NCI-H345 treated with DMSO at 0.1 percent for 48 hours (cell line): ENCODE measurements at regions not wholly inside any gene's neighbourhood (a gene's known extent, or its start where the extent isn't known, plus 50 kb on each side); places are given as distances from the start of the nearest gene placed in this dataset.
A peak's percentile ranks its signal among the peaks of the same experiment; 100 is the strongest.

Source experiments
- DNase-seq: peaks from one replicate; lab custom pipeline; 2025; ENCODE audit not compliant: unreplicated experiment; lab: John Stamatoyannopoulos, UW

DNA sequence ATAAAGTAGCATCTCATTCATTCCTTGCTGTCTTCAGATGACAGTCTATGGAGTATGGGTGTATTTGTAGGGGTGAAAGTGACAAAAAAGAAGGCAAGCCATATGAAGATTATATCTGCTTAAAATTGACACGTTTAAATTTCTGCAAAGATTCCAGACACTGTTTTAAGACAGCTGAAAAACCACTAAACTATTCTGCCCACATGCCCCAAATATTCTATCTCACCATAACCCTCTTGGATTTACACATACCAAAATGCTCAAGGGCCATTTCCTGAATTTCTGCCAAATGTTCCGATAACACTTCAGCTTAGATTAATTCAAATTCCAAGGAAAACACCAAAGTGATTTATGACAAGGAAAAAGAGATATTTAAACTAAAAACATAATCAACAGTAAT, 99.9 kb upstream of the IL6 start:
- DNase-seq = no peak

DNA sequence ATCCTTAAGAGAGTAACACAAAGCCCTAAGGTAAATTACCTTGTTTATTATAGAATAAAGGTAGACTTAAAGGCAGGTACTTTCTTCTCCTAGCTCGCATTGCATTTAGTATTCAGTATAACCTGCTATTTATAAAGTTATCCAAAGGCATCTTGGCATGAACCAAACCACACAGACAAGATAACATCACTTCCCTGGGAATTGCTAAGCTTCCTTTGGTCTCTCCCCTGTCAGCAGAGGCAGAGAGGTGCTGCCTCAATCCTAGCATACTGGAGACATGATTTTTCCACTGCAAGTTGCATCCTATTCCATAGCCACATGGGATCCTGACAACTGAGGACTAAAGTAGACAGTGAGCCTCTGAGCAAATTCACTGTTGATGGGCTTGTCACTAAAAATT, 101.7 kb upstream of the IL6 start:
- no peak for DNase-seq

DNA sequence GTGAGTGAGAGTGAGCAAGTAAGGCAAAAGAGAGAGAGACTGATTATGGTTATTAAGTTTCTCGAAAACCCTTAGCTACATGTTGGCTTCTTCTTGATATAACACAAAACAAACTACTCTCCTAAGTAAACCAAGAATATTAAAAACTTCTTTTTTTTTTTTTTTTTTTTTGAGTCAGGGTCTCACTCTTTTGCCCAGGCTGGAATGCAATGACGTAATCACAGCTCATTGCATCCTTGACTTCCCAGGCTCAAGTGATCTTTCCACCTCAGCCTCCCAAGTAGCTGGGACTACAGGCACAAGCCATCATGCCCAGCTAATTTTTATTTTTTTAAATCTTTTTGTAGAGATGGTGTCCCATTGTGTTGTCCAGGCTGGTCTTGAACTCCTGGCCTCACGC, 102.2 kb upstream of the IL6 start:
- DNase-seq = no peak

DNA sequence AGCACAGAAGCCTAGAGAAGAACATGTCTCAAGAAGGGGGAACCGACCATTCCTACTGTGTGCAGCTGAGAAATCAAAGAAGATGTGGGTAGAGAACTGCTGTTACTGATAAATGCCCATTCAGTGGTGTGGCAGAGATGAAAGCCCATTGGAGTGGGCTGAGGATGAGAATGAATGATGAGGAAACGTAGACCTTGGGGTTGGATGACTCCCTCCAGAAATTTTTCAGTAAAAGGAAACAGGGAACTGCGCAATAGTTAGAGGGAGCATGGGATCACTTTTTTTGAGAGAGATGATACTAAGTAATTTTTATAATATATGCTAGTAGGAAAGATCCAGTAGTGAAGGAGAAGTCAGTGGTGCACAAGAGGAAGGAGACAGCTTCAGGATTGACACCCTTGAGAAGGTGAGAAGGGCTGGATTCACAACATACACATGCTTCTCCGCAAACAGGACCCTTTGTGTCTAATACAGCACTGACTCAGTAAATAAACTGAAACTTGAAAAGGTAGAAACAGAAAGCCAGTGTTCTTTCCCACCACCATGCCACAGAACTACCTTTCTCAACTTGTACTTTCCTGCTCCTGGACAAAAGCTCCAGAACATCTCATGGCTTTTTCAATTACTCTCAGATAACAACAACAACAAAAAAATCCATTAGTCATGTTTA, 104.7 kb upstream of the IL6 start:
- DNase-seq = no peak

DNA sequence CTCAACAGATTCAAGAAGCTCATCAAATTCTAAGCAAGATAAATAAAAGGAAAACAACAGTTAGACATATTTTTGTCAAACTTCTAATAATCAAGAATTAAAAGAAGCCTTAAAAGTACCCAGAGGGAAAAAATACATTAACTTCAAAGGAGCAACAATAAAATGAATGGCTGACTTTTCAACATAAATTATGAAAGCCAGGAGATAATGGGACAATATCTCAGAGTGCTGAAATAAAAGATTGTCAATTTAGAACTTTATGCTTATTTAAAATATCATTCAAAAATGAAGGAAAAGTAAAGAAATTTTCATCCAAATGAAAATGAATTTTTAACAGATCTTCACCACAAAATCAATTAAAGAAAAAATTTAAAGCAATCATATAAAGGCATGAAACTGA, 108.5 kb upstream of the IL6 start:
- DNase-seq = no peak

DNA sequence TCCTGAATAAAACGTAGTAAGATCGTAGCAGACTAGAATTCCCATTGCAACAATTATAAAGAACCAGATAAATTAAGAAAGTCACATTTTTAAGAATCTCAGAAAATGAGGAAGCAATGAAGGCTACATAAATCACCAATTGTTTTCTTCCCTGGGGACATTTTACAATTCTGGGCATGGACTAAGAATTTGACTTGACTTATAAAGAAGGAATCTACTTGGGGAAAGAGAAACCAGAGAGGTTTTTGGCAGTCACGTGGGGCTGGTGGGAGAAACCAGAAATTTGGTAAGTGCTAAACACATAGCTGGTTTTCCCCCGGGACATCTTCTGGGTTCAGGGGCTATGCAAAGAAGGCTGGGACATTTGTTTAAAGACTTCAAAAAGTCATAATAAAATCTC, 109.8 kb upstream of the IL6 start:
- no peak for DNase-seq

DNA sequence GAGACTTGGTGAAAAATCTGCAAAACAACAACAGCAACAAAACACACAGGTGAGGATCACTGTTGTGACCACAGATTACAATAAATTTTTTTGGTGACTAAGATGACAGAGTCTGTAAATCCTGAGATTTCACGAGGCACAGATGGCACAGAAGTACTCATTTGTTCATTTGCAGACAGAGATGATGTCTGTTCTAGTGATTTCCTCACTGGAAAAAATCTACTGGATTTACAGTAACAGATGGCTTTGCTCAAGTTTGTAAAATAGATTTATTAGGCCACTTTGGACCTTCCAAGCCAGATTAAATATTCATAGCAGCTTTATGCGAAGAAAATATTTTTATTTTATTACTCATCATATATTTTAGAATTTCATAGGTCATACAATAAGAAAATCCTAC, 113.5 kb upstream of the IL6 start:
- DNase-seq = no peak

DNA sequence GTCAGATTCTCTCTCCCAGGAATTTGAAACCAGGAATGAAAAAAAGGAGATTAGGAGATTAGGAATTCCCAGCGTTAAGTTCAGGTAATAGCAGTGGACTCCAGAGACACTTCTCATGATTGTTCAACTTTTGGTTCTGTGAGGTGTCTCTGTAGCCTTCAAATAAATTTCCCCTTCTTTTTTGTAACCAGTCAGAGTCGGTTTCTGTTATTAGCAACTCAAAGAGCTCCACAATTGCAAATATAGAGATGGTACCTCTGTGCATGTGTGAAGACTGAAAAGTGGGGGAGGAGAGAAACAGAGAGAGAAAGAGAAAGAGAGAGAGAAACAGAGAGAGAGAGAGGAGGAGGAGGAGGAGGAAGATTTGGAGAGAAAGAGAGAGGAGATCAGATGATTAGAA, 112.8 kb upstream of the STEAP1B start:
- DNase-seq = no peak

DNA sequence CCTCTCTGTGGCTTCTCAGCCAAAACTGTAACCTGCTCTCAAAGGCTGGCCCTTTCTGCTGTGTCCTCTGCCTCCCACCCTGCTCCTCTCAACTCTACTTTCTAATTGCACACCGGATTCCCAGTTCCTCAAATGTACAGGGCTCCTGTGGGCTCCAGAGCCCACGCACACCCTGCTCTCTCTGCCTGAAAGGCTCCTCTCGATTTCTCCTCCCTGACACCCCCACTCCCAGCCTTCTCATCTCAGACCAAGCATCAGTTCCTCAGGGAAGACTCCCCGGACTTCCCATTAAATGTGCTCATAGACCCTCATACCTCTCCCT, 111.7 kb upstream of the STEAP1B start:
- DNase-seq = no peak

DNA sequence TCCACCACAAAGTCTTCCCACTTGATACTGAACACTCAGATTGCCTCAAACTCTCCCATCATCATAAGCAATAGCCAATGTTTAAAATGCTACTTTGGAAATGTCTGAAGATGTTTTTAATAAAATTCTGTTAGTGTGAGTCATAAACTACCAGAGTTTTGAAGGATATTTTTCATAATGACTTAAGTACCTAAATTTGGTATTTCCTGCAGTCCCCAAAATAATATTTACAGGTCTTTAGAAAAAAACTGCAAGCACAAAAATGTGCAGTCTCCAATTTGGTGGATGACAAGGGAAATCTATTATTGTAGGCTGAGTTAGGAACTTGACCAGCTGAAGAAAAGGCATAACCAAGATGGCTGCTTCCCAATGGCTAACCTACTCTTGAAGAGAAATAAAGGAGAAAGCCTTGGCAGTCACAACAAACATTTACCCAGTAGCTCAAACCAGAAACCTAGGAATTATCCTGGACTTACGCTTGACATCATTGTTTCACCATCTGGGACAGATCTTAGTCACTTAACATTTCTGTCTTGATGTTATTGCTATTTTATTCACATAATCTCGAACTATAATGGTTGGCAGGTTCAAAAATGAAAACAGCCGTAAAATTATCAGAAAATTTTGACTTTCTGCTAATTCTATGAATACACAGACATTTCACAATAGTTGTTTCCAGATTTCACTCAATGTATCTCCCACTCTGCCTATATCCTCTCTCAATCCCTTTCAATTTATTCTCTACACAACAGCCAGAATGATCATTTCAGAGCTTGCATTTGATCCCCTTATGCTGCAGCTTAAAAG, 111.2 kb upstream of the STEAP1B start:
- no peak for DNase-seq

DNA sequence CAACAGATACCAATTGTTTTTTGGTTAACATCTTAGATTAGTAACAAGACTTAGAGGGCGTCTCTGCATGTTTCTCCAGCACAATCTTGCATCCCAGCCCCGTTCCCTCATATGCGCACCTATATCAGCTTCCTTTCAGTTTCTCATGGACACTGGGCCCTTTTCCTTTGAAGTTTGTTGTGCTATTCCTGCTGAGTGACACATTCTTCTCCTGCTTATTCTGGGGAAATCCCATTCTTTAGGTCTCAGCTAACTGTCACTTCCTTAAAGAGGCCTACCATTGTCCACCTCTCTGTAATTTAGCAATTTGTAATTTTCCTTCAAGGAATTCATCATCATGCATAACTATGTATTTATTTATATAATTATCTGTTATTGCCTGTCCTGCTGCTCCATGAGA, 110.3 kb upstream of the STEAP1B start:
- DNase-seq = no peak

DNA sequence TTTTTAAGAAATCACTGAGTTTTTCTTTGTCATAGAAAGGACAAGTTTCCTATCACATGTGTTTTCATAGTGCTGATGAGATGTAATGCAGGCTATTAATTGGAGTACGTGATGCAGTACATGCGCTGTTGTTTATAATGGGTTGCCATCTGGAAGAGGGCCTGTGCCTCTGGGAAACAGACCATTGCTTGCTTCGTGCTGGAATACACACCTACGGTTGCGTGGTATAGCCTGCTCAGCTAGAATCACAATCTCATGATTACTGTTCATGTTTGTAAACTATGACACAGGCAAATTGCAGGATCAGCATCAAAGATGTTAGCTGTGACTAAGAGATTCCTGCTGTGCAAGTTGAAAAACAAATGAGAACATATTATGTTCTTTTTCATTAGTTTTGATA, 107.2 kb upstream of the STEAP1B start:
- no peak for DNase-seq

DNA sequence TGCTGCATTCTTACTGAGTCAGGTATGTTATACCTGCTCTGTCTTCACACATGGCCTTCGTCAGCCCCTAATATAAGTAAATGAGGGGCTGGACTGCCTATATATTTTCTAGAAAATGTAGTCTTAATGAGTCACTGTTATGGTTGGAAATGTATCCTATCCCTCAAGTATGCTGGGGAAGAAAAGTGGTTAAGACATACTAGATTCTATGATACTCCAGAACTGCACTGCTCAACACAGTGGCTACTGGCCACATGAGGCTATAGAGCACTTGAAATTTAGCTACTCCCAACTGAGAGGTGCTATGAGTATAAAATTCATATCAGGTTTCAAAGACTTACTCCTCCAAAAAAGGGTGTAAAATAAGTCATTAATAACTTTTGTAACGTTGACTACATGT, 104.3 kb upstream of the STEAP1B start:
- no peak for DNase-seq

DNA sequence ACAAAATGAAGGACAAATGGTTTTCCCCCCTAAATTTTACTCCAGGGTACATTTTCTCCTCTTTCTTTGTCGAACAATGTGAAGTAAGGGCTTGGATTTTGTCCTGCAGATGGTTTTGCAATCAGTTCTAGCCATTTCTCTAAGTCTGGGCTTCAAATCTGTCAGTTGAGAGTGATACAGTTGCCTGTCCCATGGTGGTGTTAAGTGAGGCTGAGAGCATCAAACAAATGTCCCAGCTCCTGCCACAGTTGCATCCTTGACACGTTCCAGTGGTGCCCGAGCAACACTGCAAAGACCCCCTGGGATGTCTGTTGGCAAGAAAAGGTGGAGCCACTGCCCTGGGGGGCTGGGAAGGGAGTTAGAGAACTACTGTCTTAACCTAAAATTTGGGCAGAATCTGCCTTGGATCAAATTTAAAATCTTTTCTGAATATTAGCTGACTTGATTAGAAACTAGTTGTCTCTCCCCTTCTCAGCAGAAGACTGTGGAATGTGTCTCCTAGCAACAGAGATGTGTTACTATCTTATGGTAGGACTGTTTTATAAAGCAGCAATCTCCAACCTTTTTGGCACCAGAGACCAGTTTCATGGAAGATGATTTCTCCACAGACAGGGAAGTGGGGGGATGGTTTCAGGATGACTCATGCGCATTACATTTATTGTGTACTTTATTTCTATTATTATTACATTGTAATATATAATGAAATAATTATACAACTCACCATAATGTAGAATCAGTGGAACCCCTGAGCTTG, 102.0 kb upstream of the STEAP1B start:
- DNase-seq = no peak

DNA sequence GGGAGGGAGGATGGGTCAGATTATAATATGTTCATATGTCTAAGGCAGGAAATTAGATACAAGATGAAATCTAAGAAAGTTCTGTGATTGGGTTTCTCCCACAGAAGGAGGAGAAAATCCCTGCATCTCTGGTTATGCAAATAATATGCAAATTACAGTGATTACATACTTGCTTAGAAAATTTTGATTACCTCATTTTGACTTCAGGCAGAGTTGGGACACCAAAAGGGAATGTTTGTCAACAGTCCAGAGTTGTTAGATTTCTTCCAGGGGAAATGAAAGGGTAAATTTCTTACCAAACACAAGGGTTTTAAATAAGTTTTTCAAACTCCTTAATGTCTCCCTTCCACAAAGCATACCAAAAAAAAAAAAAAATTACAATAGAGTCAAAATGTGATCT, 101.4 kb upstream of the STEAP1B start:
- no peak for DNase-seq

DNA sequence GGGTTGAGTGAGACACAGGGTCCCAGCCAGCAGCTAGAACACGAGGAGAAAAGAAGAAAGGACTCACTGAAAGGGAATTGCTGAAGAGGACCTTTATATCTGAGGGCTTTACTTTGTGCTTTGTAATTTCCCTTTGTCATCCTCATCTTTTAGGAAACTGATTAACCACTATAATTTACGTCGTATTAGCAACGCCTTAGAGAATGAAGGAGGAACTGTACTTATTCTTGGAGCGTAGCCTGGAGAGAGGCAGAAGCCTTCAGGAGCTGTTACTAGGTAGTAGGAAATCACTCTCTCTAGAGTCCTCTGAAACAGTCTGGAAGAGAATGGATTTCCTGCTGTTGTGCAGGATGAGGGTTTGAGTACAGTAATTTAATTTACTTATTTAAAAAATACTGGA, 101.0 kb upstream of the STEAP1B start:
- no peak for DNase-seq

DNA sequence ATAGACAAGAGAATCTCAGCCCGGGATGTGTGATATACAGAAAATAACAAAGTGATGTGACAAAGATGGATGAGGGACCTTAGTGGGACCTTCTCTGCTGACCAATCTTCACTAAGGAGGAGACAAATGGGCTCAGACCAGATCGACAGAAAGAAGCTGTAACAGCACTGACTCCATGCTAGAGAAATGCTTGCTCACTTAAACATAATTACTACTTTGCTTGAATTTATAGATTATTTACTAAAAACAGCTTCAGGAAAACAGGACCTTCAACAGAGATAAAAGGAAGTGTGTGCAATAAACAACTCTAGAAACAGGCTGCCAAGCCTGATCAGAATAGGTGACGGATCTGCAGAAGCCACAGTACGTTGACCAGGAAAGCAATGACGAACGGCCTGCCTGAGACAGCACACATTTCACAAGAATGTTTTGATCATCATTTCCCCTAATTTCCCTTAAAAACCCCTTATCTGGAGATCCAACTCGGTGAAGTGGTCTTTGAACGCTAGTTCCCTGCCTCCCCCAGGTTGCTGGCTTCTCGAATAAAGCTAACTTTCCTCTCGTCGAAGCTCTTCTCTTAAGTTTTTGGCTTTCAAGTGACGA, 98.4 kb upstream of the STEAP1B start:
- DNase-seq = no peak

DNA sequence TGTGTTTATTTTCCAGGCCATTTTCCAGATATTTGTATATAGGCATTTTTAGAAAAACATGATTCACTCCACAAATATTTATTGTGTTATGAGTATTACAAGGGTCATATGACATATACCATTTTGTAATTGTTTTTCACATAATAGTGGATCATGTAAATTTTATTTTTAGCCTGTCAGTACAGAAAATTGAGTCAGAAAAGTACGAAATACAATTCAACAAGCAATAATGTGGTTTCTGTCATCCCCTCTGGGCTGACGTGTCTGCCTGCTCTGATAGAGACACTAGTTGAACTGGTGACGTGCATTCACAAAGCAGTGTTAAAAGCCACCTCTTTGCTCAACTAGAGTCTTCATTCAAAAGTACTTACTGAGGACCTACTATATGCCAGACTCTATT, 97.9 kb upstream of the STEAP1B start:
- no peak for DNase-seq

DNA sequence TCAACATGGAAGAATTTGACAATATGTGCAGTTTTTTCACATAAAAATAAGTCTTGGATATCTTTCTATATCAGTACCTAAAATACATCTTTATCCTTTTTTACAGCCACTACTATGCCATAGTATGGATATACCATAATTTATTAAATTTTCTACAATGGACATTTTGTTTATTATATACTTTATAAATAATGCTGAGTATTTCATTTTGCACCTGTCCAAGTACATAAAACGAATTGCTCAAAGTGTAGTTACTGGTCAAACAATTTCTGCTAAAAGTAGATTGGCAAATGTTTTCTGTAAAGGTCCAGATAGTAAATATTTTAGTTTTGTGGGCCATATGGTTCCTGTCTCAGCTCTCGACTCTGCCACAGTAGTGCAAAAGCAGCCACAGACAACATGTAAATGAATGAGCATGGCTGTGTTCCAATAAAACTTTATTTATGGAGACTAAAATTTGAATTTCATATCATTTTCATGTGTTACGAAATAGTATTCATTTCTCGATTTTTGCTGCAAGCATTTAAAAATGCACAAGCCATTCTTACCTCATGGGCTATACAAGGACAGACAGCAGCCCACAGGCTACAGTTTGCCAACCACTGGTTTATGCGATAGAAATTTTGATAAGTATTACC, 96.9 kb upstream of the STEAP1B start:
- DNase-seq = no peak

DNA sequence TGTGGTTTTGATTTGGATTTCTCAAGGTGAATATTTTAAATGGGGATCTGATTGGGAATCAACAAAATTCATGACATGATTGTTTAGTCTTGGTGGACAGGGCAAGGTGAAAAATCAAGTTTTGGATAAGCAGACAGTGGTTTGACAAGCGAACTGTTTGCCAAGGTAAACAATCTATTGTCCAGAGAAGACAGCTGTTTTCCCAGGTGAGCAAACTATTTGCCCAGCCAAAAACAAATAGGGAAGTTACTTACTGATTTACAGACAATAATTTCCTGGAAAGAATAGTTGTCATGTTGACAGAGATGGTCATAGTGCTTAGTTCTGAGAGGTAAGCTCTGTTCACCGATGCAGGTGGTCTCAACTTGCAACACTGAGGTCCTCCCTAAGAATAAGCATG, 94.0 kb upstream of the STEAP1B start:
- peak; percentile 70 for DNase-seq

DNA sequence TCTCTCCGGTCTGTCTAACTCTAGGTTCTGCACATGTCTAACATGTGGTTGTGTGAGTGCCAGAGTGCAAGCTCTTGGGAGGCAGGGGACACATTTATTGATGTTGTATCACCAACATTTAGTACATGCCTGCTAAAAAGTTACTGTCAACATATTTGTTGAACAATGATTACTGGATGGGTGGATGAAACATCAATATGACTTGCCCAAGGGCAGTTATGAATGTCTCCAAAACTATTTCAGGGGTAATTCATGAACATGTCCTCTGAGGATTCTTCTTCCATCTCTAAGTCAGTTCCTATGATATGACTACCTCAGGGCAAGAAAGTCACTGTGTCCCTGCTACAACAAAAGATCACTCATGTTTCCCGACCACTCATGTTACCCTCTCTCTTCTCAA, 91.3 kb upstream of the STEAP1B start:
- DNase-seq = no peak
